ENCODE measurements at regions not wholly inside any gene's neighbourhood (a gene's known extent, or its start where the extent isn't known, plus 50 kb on each side); places are given as distances from the start of the nearest gene placed in this dataset.

GRCh38 chr12:24500831-24501230, 448.1 kb downstream of the BCAT1 start:
- Mint-ChIP-seq H3K27me3 (no peaks in the 10 kb centered on the region), H3K36me3 (ENCODE audit: low read depth) (no peaks in the 10 kb centered on the region), H3K27ac (no peak overlapping the region), H3K9me3 (peaks cover 6% of the 10 kb centered on the region), H3K4me1 (ENCODE audit: low read depth) (no peaks in the 10 kb centered on the region), H3K4me3 (no peak overlapping the region)
- no peak for TF ChIP-seq CTCF (IDR thresholded peaks at IDR 0.05)
- ATAC-seq (no peak), DNase-seq (no peak)
- POLR2A ChIA-PET, result no interaction called here
- intact Hi-C loops (cut with micrococcal nuclease), result no loop called here
- CTCF ChIA-PET, result no interaction called here

GRCh38 chr12:24500421-24500820, 448.5 kb downstream of the BCAT1 start:
- no peaks in the 10 kb centered on the region for H3K36me3 Mint-ChIP-seq (ENCODE audit: low read depth)
- CTCF ChIA-PET, result no interaction called here
- TF ChIP-seq CTCF (IDR thresholded peaks at IDR 0.05), result no peak
- H3K4me3 Mint-ChIP-seq, result no peak overlapping the region
- DNase-seq (no peak), ATAC-seq (no peak)
- H3K4me1 Mint-ChIP-seq (ENCODE audit: low read depth), result no peaks in the 10 kb centered on the region
- H3K9me3 Mint-ChIP-seq, result peaks cover 6% of the 10 kb centered on the region
- POLR2A ChIA-PET, result no interaction called here
- intact Hi-C loops (cut with micrococcal nuclease), result no loop called here
- H3K27ac Mint-ChIP-seq, result no peak overlapping the region
- no peaks in the 10 kb centered on the region for H3K27me3 Mint-ChIP-seq

- Mint-ChIP-seq H3K27ac (no peak overlapping the region), H3K4me3 (no peak overlapping the region), H3K9me3 (peaks cover 6% of the 10 kb centered on the region), H3K36me3 (ENCODE audit: low read depth) (no peaks in the 10 kb centered on the region), H3K27me3 (no peaks in the 10 kb centered on the region), H3K4me1 (ENCODE audit: low read depth) (no peaks in the 10 kb centered on the region)
- ChIA-PET CTCF (no interaction called here), POLR2A (no interaction called here)
- DNase-seq (no peak), ATAC-seq (no peak)
- TF ChIP-seq CTCF (IDR thresholded peaks at IDR 0.05), result no peak
- intact Hi-C loops (cut with micrococcal nuclease), result no loop called here
These were observed 449.5 kb downstream of the BCAT1 start for GRCh38 chr12:24499151-24500146.

GRCh38 chr12:24496755-24497154, 452.1 kb downstream of the BCAT1 start:
- no peaks in the 10 kb centered on the region for H3K4me1 Mint-ChIP-seq (ENCODE audit: low read depth)
- no peaks in the 10 kb centered on the region for H3K9me3 Mint-ChIP-seq
- no peak overlapping the region for H3K4me3 Mint-ChIP-seq
- H3K27ac Mint-ChIP-seq, result no peak overlapping the region
- intact Hi-C loops (cut with micrococcal nuclease), result no loop called here
- no peak for ATAC-seq
- no peaks in the 10 kb centered on the region for H3K27me3 Mint-ChIP-seq
- no peak for DNase-seq
- H3K36me3 Mint-ChIP-seq (ENCODE audit: low read depth), result no peaks in the 10 kb centered on the region
- TF ChIP-seq CTCF (IDR thresholded peaks at IDR 0.05), result no peak
- ChIA-PET CTCF (no interaction called here), POLR2A (no interaction called here)

GRCh38 chr12:24494401-24494800, 454.5 kb downstream of the BCAT1 start:
- H3K27ac Mint-ChIP-seq, result no peak overlapping the region
- ChIA-PET POLR2A (no interaction called here), CTCF (no interaction called here)
- no peaks in the 10 kb centered on the region for H3K9me3 Mint-ChIP-seq
- intact Hi-C loops (cut with micrococcal nuclease), result no loop called here
- H3K36me3 Mint-ChIP-seq (ENCODE audit: low read depth), result no peaks in the 10 kb centered on the region
- no peak for TF ChIP-seq CTCF (IDR thresholded peaks at IDR 0.05)
- no peaks in the 10 kb centered on the region for H3K27me3 Mint-ChIP-seq
- H3K4me1 Mint-ChIP-seq (ENCODE audit: low read depth), result no peaks in the 10 kb centered on the region
- ATAC-seq (no peak), DNase-seq (no peak)
- no peak overlapping the region for H3K4me3 Mint-ChIP-seq
